ENCODE measurements at regions not wholly inside any gene's neighbourhood (a gene's known extent, or its start where the extent isn't known, plus 50 kb on each side); places are given as distances from the start of the nearest gene placed in this dataset.

GRCh38 chr10:89926736-89927135 lies 225.3 kb downstream of the KIF20B start:
- WGBS: 94% methylated on average over 2 of the region's 2 CpGs
- Histone ChIP-seq H3K4me3 (ENCODE audit: low read depth in 1 of 3, low read length in 3 of 3) (no peak overlapping the region), H3K36me3 (ENCODE audit: control insufficient read depth in 4 of 4, insufficient read depth in 3 of 4, low read depth in 1 of 4, low read length in 3 of 4) (no peaks in the 10 kb centered on the region), H3K9ac (ENCODE audit: low read depth in 1 of 2, low read length in 2 of 2) (no peak overlapping the region), H3K9me3 (ENCODE audit: control insufficient read depth in 4 of 4, low read length in 3 of 4) (peaks cover 0 to 4% (median 0%) of the 10 kb centered on the region in 4 donors), H3K4me1 (ENCODE audit: control insufficient read depth in 4 of 4, insufficient read depth in 4 of 4, low read length in 3 of 4) (no peaks in the 10 kb centered on the region), H3K27me3 (ENCODE audit: control insufficient read depth in 4 of 4, insufficient read depth in 4 of 4, low read length in 3 of 4) (no peaks in the 10 kb centered on the region), H3K27ac (ENCODE audit: low read depth in 1 of 2, low read length in 2 of 2) (no peak overlapping the region)
- no peak for DNase-seq (ENCODE audit: low spot score)
- TF ChIP-seq REST (IDR thresholded peaks at IDR 0.05) (no peak), GABPA (IDR thresholded peaks at IDR 0.05 in 1 of 2, conservative IDR thresholded peaks at IDR 0.05 in 1 of 2) (no peak), RAD21 (IDR thresholded peaks at IDR 0.05) (no peak), FOXA1 (IDR thresholded peaks at IDR 0.05) (no peak), TAF1 (conservative IDR thresholded peaks at IDR 0.05) (no peak), HNF4G (IDR thresholded peaks at IDR 0.05) (no peak), MAX (IDR thresholded peaks at IDR 0.05) (no peak), YY1 (IDR thresholded peaks at IDR 0.05) (no peak), FOXA2 (IDR thresholded peaks at IDR 0.05) (no peak), RXRA (IDR thresholded peaks at IDR 0.05) (no peak), HNF4A (conservative IDR thresholded peaks at IDR 0.05) (no peak), EGR1 (IDR thresholded peaks at IDR 0.05; ENCODE audit: low read depth in 2 of 2) (no peak)

GRCh38 chr10:89929282-89930026 lies 228.1 kb downstream of the KIF20B start:
- 59% methylated on average over 8 of the region's 8 CpGs for WGBS

GRCh38 chr10:89937494-89937893 lies 236.1 kb downstream of the KIF20B start:
- H3K4me1 ChIP-seq (ENCODE audit: control insufficient read depth in 4 of 4, insufficient read depth in 4 of 4, low read length in 3 of 4): no peaks in the 10 kb centered on the region
- H3K27me3 ChIP-seq (ENCODE audit: control insufficient read depth in 4 of 4, insufficient read depth in 4 of 4, low read length in 3 of 4): peaks cover 0 to 5% (median 0%) of the 10 kb centered on the region in 4 donors
- H3K27ac ChIP-seq (ENCODE audit: low read depth in 1 of 2, low read length in 2 of 2): no peak overlapping the region
- H3K9me3 ChIP-seq (ENCODE audit: control insufficient read depth in 4 of 4, low read length in 3 of 4): peaks cover 0 to 4% (median 0%) of the 10 kb centered on the region in 4 donors
- H3K9ac ChIP-seq (ENCODE audit: low read depth in 1 of 2, low read length in 2 of 2): no peak overlapping the region
- H3K4me3 ChIP-seq (ENCODE audit: low read depth in 1 of 3, low read length in 3 of 3): no peak overlapping the region
- no peaks in the 10 kb centered on the region for H3K36me3 ChIP-seq (ENCODE audit: control insufficient read depth in 4 of 4, insufficient read depth in 3 of 4, low read depth in 1 of 4, low read length in 3 of 4)
- WGBS: 88% methylated on average over 3 of the region's 3 CpGs
- DNase-seq (ENCODE audit: low spot score): no peak
- TF ChIP-seq TAF1 (conservative IDR thresholded peaks at IDR 0.05): no peak
- no peak for TF ChIP-seq NR2F2 (IDR thresholded peaks at IDR 0.05)
- no peak for TF ChIP-seq REST (IDR thresholded peaks at IDR 0.05)
- no peak for TF ChIP-seq SP1 (IDR thresholded peaks at IDR 0.05)
- no peak for TF ChIP-seq RAD21 (IDR thresholded peaks at IDR 0.05)
- TF ChIP-seq FOXA2 (IDR thresholded peaks at IDR 0.05): no peak
- no peak for TF ChIP-seq HNF4A (conservative IDR thresholded peaks at IDR 0.05)
- TF ChIP-seq EGR1 (IDR thresholded peaks at IDR 0.05; ENCODE audit: low read depth in 2 of 2): no peak
- no peak for TF ChIP-seq FOXA1 (IDR thresholded peaks at IDR 0.05)
- TF ChIP-seq MAX (IDR thresholded peaks at IDR 0.05): no peak
- TF ChIP-seq JUND (IDR thresholded peaks at IDR 0.05): no peak
- TF ChIP-seq ZBTB33 (IDR thresholded peaks at IDR 0.05): no peak
- TF ChIP-seq HNF4G (IDR thresholded peaks at IDR 0.05): no peak
- TF ChIP-seq YY1 (IDR thresholded peaks at IDR 0.05): no peak
- TF ChIP-seq GABPA (IDR thresholded peaks at IDR 0.05 in 1 of 2, conservative IDR thresholded peaks at IDR 0.05 in 1 of 2): no peak

More at GRCh38 chr10:89929282-89930026, 228.1 kb downstream of the KIF20B start:
- no peaks in the 10 kb centered on the region for H3K36me3 ChIP-seq (ENCODE audit: control insufficient read depth in 4 of 4, insufficient read depth in 3 of 4, low read depth in 1 of 4, low read length in 3 of 4)
- H3K27me3 ChIP-seq (ENCODE audit: control insufficient read depth in 4 of 4, insufficient read depth in 4 of 4, low read length in 3 of 4): no peaks in the 10 kb centered on the region
- no peak overlapping the region for H3K27ac ChIP-seq (ENCODE audit: low read depth in 1 of 2, low read length in 2 of 2)
- peaks cover 0 to 4% (median 0%) of the 10 kb centered on the region in 4 donors for H3K9me3 ChIP-seq (ENCODE audit: control insufficient read depth in 4 of 4, low read length in 3 of 4)
- no peak overlapping the region for H3K9ac ChIP-seq (ENCODE audit: low read depth in 1 of 2, low read length in 2 of 2)
- no peak for DNase-seq (ENCODE audit: low spot score)
- H3K4me3 ChIP-seq (ENCODE audit: low read depth in 1 of 3, low read length in 3 of 3): no peak overlapping the region
- no peak for TF ChIP-seq TAF1 (conservative IDR thresholded peaks at IDR 0.05)
- TF ChIP-seq GABPA (IDR thresholded peaks at IDR 0.05 in 1 of 2, conservative IDR thresholded peaks at IDR 0.05 in 1 of 2): no peak
- no peak for TF ChIP-seq NR2F2 (IDR thresholded peaks at IDR 0.05)
- no peaks in the 10 kb centered on the region for H3K4me1 ChIP-seq (ENCODE audit: control insufficient read depth in 4 of 4, insufficient read depth in 4 of 4, low read length in 3 of 4)
